Hepatocyte (in vitro differentiated cells): ENCODE measurements at regions not wholly inside any gene's neighbourhood (a gene's known extent, or its start where the extent isn't known, plus 50 kb on each side); places are given as distances from the start of the nearest gene placed in this dataset.

ENCODE experiments used
- DNase-seq: peaks from one replicate; pipeline ENCODE4 v3.0.0-alpha.2; 2016; ENCODE audit warnings: low spot score
- H2AFZ ChIP-seq: fragments of 200-600 bp; sonication (generic); 2 replicates; pipeline ENCODE4 v1.6.0; 2016; ENCODE audit warnings: antibody characterized with exemption, mild to moderate bottlenecking
- H3K27ac ChIP-seq: fragments of 200-600 bp; sonication (generic); 2 replicates; pipeline ENCODE4 v1.5.1; 2016; ENCODE audit warnings: mild to moderate bottlenecking
- H3K27me3 ChIP-seq: fragments of 200-600 bp; sonication (generic); 2 replicates; pipeline ENCODE4 v1.6.1; 2016
- H3K36me3 ChIP-seq: fragments of 200-600 bp; sonication (generic); replicated peaks from 2 replicates; pipeline ENCODE4 v1.5.1; 2016; ENCODE audit warnings: low read depth; ENCODE audit not compliant: insufficient read depth
- H3K4me1 ChIP-seq: fragments of 200-600 bp; sonication (generic); 2 replicates; pipeline ENCODE4 v1.5.1; 2016; ENCODE audit warnings: mild to moderate bottlenecking, moderate library complexity; ENCODE audit not compliant: insufficient read depth
- H3K4me2 ChIP-seq: fragments of 200-600 bp; sonication (generic); 2 replicates; pipeline ENCODE4 v1.6.0; 2016
- H3K4me3 ChIP-seq: fragments of 200-600 bp; sonication (generic); 2 replicates; pipeline ENCODE4 v1.5.1; 2016; ENCODE audit warnings: mild to moderate bottlenecking
- H3K79me2 ChIP-seq: fragments of 200-600 bp; sonication (generic); 2 replicates; pipeline ENCODE4 v1.6.0; 2017; ENCODE audit warnings: mild to moderate bottlenecking
- H3K9me2 ChIP-seq: fragments of 200-600 bp; sonication (generic); replicated peaks from 2 replicates; pipeline ENCODE4 v1.6.0; 2017; ENCODE audit warnings: mild to moderate bottlenecking; ENCODE audit not compliant: insufficient read depth
- H3K9me3 ChIP-seq: fragments of 200-600 bp; sonication (generic); 2 replicates; pipeline ENCODE4 v1.5.1; 2016; ENCODE audit warnings: low read depth, mild to moderate bottlenecking
- H4K20me1 ChIP-seq: fragments of 200-600 bp; sonication (generic); 2 replicates; pipeline ENCODE4 v1.6.0; 2016; ENCODE audit warnings: mild to moderate bottlenecking; ENCODE audit not compliant: insufficient read depth, poor library complexity, severe bottlenecking
- CTCF ChIP-seq: fragments of 200-600 bp; sonication (generic); IDR thresholded peaks from 2 replicates; pipeline ENCODE4 v1.5.1; 2016; ENCODE audit warnings: antibody characterized with exemption, mild to moderate bottlenecking; ENCODE audit not compliant: poor library complexity
- EZH2 ChIP-seq: fragments of 200-600 bp; sonication (generic); IDR thresholded peaks from 2 replicates; pipeline ENCODE4 v1.6.1; 2016; ENCODE audit warnings: antibody characterized with exemption, mild to moderate bottlenecking, borderline replicate concordance
- EZH2phosphoT487 ChIP-seq: fragments of 200-600 bp; sonication (generic); IDR thresholded peaks from one replicate; pipeline ENCODE4 v1.6.1; 2018; ENCODE audit warnings: antibody characterized with exemption, mild to moderate bottlenecking, low read depth, moderate library complexity; ENCODE audit not compliant: unreplicated experiment, severe bottlenecking
- WGBS: methylation state at CpG from one replicate; pipeline ENCODE4 v1.1.6; 2016; ENCODE audit warnings: low lambda C conversion rate; ENCODE audit errors: missing lambda C conversion rate; 5-methylcytosine and 5-hydroxymethylcytosine counted together

- Histone ChIP-seq H3K27ac (no peak overlapping the region), H3K79me2 (no peaks in the 10 kb centered on the region), H3K4me3 (no peak overlapping the region), H3K4me2 (no peak overlapping the region), H2AFZ (no peak overlapping the region), H3K36me3 (no peaks in the 10 kb centered on the region), H3K4me1 (peaks cover 4% of the 10 kb centered on the region), H3K9me3 (no peaks in the 10 kb centered on the region), H3K27me3 (peaks cover 5% of the 10 kb centered on the region), H4K20me1 (no peaks in the 10 kb centered on the region), H3K9me2 (no peaks in the 10 kb centered on the region)
- TF ChIP-seq EZH2: no peak
- TF ChIP-seq CTCF: no peak
- TF ChIP-seq EZH2phosphoT487: no peak
- WGBS: 65% methylated on average over 8 of the region's 8 CpGs
- no peak for DNase-seq
Observed at GRCh38 chr7:88495881-88496725, 189.4 kb upstream of the STEAP4 start.

GRCh38 chr7:88492153-88492552 is 185.5 kb upstream of the STEAP4 start:
- no peak overlapping the region for H3K27ac ChIP-seq
- peaks cover 5% of the 10 kb centered on the region for H3K27me3 ChIP-seq
- H3K9me2 ChIP-seq: no peaks in the 10 kb centered on the region
- H3K4me2 ChIP-seq: no peak overlapping the region
- TF ChIP-seq EZH2phosphoT487 (no peak), CTCF (no peak), EZH2 (no peak)
- H3K4me1 ChIP-seq: peaks cover 4% of the 10 kb centered on the region
- no peak overlapping the region for H2AFZ ChIP-seq
- H3K9me3 ChIP-seq: no peaks in the 10 kb centered on the region
- no peak overlapping the region for H3K4me3 ChIP-seq
- DNase-seq: no peak
- H3K36me3 ChIP-seq: no peaks in the 10 kb centered on the region
- H4K20me1 ChIP-seq: no peaks in the 10 kb centered on the region
- H3K79me2 ChIP-seq: no peaks in the 10 kb centered on the region

GRCh38 chr7:88490874-88491273 is 184.2 kb upstream of the STEAP4 start:
- Histone ChIP-seq H3K36me3 (no peaks in the 10 kb centered on the region), H3K9me2 (no peaks in the 10 kb centered on the region), H3K4me2 (no peak overlapping the region), H3K79me2 (no peaks in the 10 kb centered on the region), H3K27me3 (peaks cover 5% of the 10 kb centered on the region), H4K20me1 (no peaks in the 10 kb centered on the region), H2AFZ (no peak overlapping the region), H3K27ac (no peak overlapping the region), H3K9me3 (no peaks in the 10 kb centered on the region), H3K4me1 (peaks cover 4% of the 10 kb centered on the region), H3K4me3 (no peak overlapping the region)
- 79% methylated on average over 3 of the region's 3 CpGs for WGBS
- DNase-seq: no peak
- no peak for TF ChIP-seq EZH2
- TF ChIP-seq CTCF: no peak
- no peak for TF ChIP-seq EZH2phosphoT487
